Heart left ventricle (tissue), 13 donors: ENCODE measurements at regions not wholly inside any gene's neighbourhood (a gene's known extent, or its start where the extent isn't known, plus 50 kb on each side); places are given as distances from the start of the nearest gene placed in this dataset.

ENCODE experiments used
- CTCF ChIP-seq, 12 donors: fragments of 200-600 bp; sonication (generic) in 4 of 12; IDR thresholded peaks; one replicate each; pipeline versions ENCODE4 v1.5.0 to v1.8.0; 2018 to 2022; ENCODE audit warnings: antibody characterized with exemption in 12 of 12, mild to moderate bottlenecking in 5 of 12
- POLR2A ChIP-seq, 2 donors: fragments of 450-650 bp; IDR thresholded peaks; one replicate each; pipeline ENCODE4 v1.6.1; 2017; ENCODE audit warnings: antibody characterized with exemption in 2 of 2, mild to moderate bottlenecking in 2 of 2, moderate library complexity in 2 of 2
- donor health status: ischemic (EF 13 %, LVEDD 7.1; RV severe dilation, severe dysfunction).
- donor health status: DM: no; HTN: yes; CAD: no.
- donor health status: DM: no; HTN: no; CAD: no.
- donor health status: ischemic (EF 25% LVEDD 6.9; RV normal size, moderate dysfunction).
- donor health status: ischemic (EF 25% LVEDD 5.7; RV mildly dilated, moderate dysfunction).
- donor health status: ischemic (EF 35%, LVEDD 5.7; RV mildly dilated, moderate dysfunction).
- donor health status: nonischemic (EF 11% LVEDD 7.7; RV severe dilation, severe dysfunction).
- donor health status: DM: yes; HTN: yes; CAD: no.
- donor health status: PGD.
- donor health status: ischemic (EF 29% LVEDD 5.4; RV normal size, mild dysfunction).
- donor health status: nonischemic (EF 23%, LVEDD 6.1; RV moderate dilation, normal function).

GRCh38 chr11:50174975-50175374 lies 142.3 kb downstream of the OR4C45 start:
- TF ChIP-seq POLR2A (IDR thresholded peaks at IDR 0.05) (no peak), CTCF (IDR thresholded peaks at IDR 0.05) (no peak)
